Spleen (tissue), 7 donors: ENCODE measurements at regions not wholly inside any gene's neighbourhood (a gene's known extent, or its start where the extent isn't known, plus 50 kb on each side); places are given as distances from the start of the nearest gene placed in this dataset.

ENCODE experiments used
- CTCF ChIP-seq, 11 experiments: fragments of 200-600 bp in 7 of 11; fragments of 450-650 bp in 4 of 11; sonication (generic) in 4 of 11; IDR thresholded peaks in 8 of 11; conservative IDR thresholded peaks in 3 of 11; 1 replicate in 7 of 11; 2 replicates in 4 of 11; pipeline versions ENCODE4 v1.4.0 to v1.8.0; 2016 to 2021; ENCODE audit warnings: antibody characterized with exemption in 11 of 11, inconsistent platforms in 4 of 11, mild to moderate bottlenecking in 1 of 11
- POLR2A ChIP-seq, 3 donors: fragments of 450-650 bp; IDR thresholded peaks; one replicate each; pipeline ENCODE4 v1.5.1; 2017; ENCODE audit warnings: antibody characterized with exemption in 3 of 3, mild to moderate bottlenecking in 1 of 3
- POLR2AphosphoS5 ChIP-seq, 3 donors: sonication (generic); formaldehyde crosslinking; IDR thresholded peaks; one replicate each; pipeline ENCODE4 v1.5.1; 2017; ENCODE audit warnings: antibody characterized with exemption in 3 of 3
- donor health status: DM: no; HTN: no; CAD: no; lungs with moderate emphysema.
- donor health status: DM: no; HTN: no; CAD: no.
- donor health status: DM: no; HTN: no; CAD: no.

- TF ChIP-seq CTCF (IDR thresholded peaks at IDR 0.05 in 8 of 11, conservative IDR thresholded peaks at IDR 0.05 in 3 of 11) (no peak), POLR2AphosphoS5 (IDR thresholded peaks at IDR 0.05) (no peak), POLR2A (IDR thresholded peaks at IDR 0.05) (no peak)
Observed at GRCh38 chr11:134807997-134808396, 396.0 kb upstream of the B3GAT1 start.
